ENCODE measurements at regions not wholly inside any gene's neighbourhood (a gene's known extent, or its start where the extent isn't known, plus 50 kb on each side); places are given as distances from the start of the nearest gene placed in this dataset.

DNA sequence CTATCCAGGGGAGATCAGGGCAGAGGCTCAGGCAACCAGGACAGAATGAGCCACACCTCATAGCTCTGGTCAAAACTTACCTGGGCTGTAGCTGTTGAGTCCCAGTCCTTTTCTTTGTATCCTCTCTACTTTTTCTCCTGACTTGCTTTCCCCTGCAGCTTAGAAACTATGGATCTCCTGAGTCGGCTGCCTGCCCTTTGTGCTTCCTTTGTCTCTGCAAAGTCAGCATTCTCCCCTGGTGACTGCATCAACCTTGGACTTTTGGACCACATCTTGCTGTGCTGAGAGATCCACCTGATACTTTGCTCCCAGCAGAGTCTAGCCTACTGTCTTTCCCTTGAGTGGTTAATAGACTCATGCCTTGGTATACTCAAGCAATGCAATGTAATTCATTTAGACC lies 353.3 kb downstream of the SIPA1L2 start:
- no peak for DNase-seq (ENCODE audit: low spot score)

GRCh38 chr1:232274999-232275710 lies 354.8 kb downstream of the SIPA1L2 start:
- no peak for DNase-seq (ENCODE audit: low spot score)

GRCh38 chr1:232274236-232274855 lies 355.6 kb downstream of the SIPA1L2 start:
- DNase-seq (ENCODE audit: low spot score), result no peak

GRCh38 chr1:232273011-232273410 lies 356.9 kb downstream of the SIPA1L2 start:
- DNase-seq (ENCODE audit: low spot score), result no peak

DNA sequence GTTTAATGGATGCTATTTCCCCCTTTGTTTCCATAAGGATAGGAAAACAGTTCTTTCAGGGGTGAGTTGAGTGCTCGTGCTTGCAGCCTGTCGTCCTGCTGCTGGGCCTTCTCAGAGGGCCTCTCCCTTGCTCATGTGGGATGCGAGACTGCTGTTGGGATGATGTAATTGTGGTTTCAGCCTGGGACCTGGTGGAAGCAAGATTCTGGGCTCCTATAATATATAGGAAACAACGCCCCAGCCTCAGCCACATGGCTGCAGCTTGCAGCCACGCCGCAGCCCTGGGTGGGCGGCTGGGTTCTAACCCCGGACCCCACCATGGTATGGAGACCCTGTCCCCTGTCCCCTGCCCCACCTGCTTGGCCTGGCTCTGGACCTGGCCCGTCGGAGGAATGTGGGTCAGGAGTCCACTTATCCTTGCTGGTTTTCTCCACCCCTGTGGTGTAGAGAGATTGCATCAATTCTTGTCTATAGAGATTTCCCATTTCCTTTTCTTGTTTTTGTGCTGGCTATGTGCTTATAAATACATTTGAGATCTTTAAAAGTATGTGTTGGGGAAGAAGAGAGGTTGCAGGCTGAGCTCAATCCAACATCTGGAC lies 357.8 kb downstream of the SIPA1L2 start:
- DNase-seq (ENCODE audit: low spot score), result no peak

- DNase-seq (ENCODE audit: low spot score), result no peak
These were observed 358.6 kb downstream of the SIPA1L2 start for GRCh38 chr1:232271299-232271698.

- no peak for DNase-seq (ENCODE audit: low spot score)
These were observed 359.9 kb downstream of the SIPA1L2 start for GRCh38 chr1:232269988-232270387.

GRCh38 chr1:232267837-232268598 lies 361.9 kb downstream of the SIPA1L2 start:
- no peak for DNase-seq (ENCODE audit: low spot score)

GRCh38 chr1:232267092-232267836 lies 362.7 kb downstream of the SIPA1L2 start:
- DNase-seq (ENCODE audit: low spot score), result no peak

DNA sequence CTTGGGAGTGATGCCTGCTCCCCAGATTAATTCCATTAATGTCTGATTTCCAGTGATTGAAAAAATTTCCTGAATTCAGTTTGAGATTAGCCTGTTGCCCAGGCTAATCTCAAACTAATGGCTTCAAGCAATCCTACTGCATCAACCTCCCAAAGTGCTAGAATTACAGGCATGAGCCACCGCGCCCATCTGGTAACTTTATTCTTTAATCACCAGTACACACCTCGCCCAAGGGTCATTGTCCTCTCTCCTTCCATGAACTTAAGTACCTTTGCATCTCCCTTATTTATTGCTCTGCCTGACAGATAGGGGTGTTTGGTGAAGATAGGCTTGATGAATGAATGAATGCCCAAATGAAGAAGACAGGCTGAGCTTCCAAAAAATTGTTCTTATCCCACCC lies 366.5 kb downstream of the SIPA1L2 start:
- no peak for DNase-seq (ENCODE audit: low spot score)

GRCh38 chr1:232262991-232263390 lies 366.9 kb downstream of the SIPA1L2 start:
- DNase-seq (ENCODE audit: low spot score), result no peak

DNA sequence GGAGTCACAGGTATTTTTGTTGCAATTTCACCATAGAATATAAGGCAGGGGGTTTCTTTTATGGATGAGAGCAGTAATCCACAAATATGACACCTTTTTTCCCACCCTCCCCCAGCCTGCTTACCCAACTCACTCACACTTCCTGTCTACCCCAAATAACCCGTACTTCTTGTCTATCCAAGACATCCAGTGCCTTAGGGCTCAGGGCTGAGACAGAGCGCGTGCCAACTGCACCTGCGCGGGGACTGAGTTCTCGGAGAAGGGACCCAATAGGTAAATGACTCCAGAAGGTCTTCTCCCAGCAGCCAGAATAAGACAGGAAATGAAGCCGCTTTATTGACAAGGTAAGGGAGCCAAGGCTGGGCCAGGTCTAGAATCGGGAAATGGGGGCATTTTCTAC lies 369.1 kb downstream of the SIPA1L2 start:
- DNase-seq (ENCODE audit: low spot score), result no peak

DNA sequence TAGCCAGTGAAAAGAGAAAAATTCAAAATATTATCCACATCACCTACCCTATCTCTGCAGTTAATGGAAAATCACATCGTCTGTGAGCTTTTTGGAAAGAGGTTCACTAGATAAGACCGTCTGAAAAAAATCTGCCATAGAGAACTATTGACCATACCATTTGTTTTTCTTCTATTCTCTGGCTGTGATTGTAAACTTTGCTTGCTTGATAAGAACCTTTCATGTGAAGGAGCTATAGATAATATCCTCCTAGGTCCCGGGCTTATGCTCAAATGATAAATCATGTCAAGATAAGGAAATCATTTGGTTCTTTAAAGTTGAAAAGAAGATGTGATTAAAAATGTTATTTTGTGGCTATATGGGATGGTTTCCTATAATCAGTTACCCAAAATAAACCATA lies 369.9 kb downstream of the SIPA1L2 start:
- no peak for DNase-seq (ENCODE audit: low spot score)

- DNase-seq (ENCODE audit: low spot score), result no peak
These were observed 370.6 kb downstream of the SIPA1L2 start for GRCh38 chr1:232259333-232259732.

DNA sequence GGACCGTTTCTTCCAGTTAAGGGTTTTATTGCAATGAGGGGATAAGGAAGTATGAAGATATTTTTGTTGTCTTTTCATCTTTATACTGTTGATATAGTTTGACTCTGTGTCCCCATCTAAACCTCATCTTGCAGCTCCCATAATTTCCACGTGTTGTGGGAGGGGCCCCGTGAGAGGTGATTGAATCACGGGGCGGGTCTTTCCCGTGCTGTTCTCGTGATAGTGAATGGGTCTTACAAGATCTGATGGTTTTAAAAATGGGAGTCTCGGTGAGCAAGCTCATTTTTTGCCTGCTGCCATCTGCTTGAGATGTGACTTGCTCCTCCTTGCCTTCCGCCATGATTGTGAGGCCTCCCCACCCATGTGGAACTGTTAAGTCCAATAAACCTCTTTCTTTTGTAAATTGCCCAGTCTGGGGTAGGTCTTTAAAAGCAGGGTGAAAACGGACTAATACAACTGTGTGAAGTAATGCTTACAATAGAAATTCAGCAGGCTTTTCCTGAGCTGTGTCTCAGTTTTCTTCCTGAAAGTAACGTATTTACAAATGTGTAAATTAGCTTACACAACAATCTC lies 377.3 kb downstream of the SIPA1L2 start:
- no peak for DNase-seq (ENCODE audit: low spot score)

- DNase-seq (ENCODE audit: low spot score), result no peak
These were observed 379.1 kb downstream of the SIPA1L2 start for GRCh38 chr1:232250838-232251237.

- no peak for DNase-seq (ENCODE audit: low spot score)
These were observed 379.8 kb downstream of the SIPA1L2 start for GRCh38 chr1:232249861-232250777.

- DNase-seq (ENCODE audit: low spot score), result no peak
These were observed 380.6 kb downstream of the SIPA1L2 start for GRCh38 chr1:232249339-232249738.

DNA sequence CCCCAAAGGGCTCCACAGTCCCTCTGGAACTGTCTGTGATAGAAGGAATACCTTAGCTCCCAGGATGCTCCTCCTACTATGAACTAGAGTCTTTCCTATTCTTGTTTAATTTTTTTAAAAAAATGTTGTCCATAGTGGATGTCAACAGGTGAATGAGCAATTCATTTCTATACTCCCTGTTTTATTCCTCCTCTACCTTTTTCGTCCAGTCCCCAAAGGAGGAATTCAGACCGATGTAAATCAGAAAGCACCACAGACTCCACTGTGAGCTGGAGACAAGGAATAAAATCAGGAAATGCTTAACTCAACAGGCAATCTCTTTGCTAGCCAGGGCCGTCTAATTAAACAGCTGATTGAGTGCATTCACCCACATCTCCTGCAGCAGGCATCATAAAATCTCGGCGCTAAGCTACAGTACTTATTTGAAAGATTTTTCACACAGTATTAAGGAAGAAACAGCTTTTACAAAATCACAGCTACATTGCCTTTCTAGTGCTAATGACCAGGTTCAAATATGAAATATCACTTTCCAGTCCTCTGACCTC lies 381.6 kb downstream of the SIPA1L2 start:
- no peak for DNase-seq (ENCODE audit: low spot score)

DNA sequence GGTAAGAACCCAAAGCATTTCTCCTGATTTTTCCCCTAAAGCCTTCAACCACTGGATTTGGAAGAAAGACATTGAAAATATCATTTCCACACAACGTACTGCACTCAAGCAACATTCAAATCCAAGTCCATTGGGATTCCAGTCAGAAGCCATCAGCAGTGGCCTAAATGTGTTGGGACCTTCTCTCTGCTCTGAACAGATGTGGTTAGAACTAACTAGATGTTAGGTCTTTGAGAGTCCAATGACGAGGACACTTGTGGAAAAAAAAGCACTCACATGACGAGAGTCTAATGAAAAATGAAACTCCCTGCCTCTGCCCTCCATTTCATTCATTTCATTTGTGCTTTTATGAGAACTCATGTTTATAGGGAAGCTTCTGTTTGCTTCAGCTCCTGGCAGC lies 382.3 kb downstream of the SIPA1L2 start:
- no peak for DNase-seq (ENCODE audit: low spot score)

Measured in CD4-positive, alpha-beta T cell treated with Interleukin-15 for 4 hours (primary cell).